Stimulated activated CD4-positive, alpha-beta T cell treated with anti-CD3 and anti-CD28 coated beads, Interleukin-15, amount 100 ng/mL, for 24 hours (primary cell): ENCODE measurements at regions not wholly inside any gene's neighbourhood (a gene's known extent, or its start where the extent isn't known, plus 50 kb on each side); places are given as distances from the start of the nearest gene placed in this dataset.

Experiments
- DNase-seq: peaks from one replicate; pipeline ENCODE4 v3.0.0-alpha.2; 2020

GRCh38 chr9:105148328-105149006 is 96.0 kb upstream of the SLC44A1 start:
- DNase-seq = no peak

- DNase-seq = no peak
These were observed 93.3 kb upstream of the SLC44A1 start for GRCh38 chr9:105150991-105151685.

GRCh38 chr9:105151686-105151995 is 92.8 kb upstream of the SLC44A1 start:
- no peak for DNase-seq

GRCh38 chr9:105154723-105155191 is 89.7 kb upstream of the SLC44A1 start:
- DNase-seq = no peak

GRCh38 chr9:105157171-105157583 is 87.3 kb upstream of the SLC44A1 start:
- peak; percentile 24 for DNase-seq

- no peak for DNase-seq
These were observed 86.4 kb upstream of the SLC44A1 start for GRCh38 chr9:105158020-105158419.

- DNase-seq = no peak
These were observed 85.6 kb upstream of the SLC44A1 start for GRCh38 chr9:105158898-105159297.

GRCh38 chr9:105168870-105169319 is 75.6 kb upstream of the SLC44A1 start:
- no peak for DNase-seq

- no peak for DNase-seq
These were observed 73.4 kb upstream of the SLC44A1 start for GRCh38 chr9:105171076-105171475.

- no peak for DNase-seq
These were observed 72.9 kb upstream of the SLC44A1 start for GRCh38 chr9:105171589-105171988.

GRCh38 chr9:105172436-105172835 is 72.0 kb upstream of the SLC44A1 start:
- no peak for DNase-seq

- DNase-seq = no peak
These were observed 71.1 kb upstream of the SLC44A1 start for GRCh38 chr9:105173306-105173705.

- no peak for DNase-seq
These were observed 70.6 kb upstream of the SLC44A1 start for GRCh38 chr9:105173826-105174225.

- no peak for DNase-seq
These were observed 68.3 kb upstream of the SLC44A1 start for GRCh38 chr9:105176194-105176593.

GRCh38 chr9:105178076-105178475 is 66.4 kb upstream of the SLC44A1 start:
- no peak for DNase-seq

- no peak for DNase-seq
These were observed 56.7 kb upstream of the SLC44A1 start for GRCh38 chr9:105187781-105188180.

GRCh38 chr9:105188746-105189145 is 55.7 kb upstream of the SLC44A1 start:
- no peak for DNase-seq

GRCh38 chr9:105191508-105192121 is 52.8 kb upstream of the SLC44A1 start:
- DNase-seq = no peak

- DNase-seq = no peak
These were observed 50.9 kb upstream of the SLC44A1 start for GRCh38 chr9:105193560-105193959.

- DNase-seq = no peak
These were observed 50.2 kb upstream of the SLC44A1 start for GRCh38 chr9:105194234-105194633.
